GM12872 (cell line): ENCODE measurements at regions not wholly inside any gene's neighbourhood (a gene's known extent, or its start where the extent isn't known, plus 50 kb on each side); places are given as distances from the start of the nearest gene placed in this dataset.

ENCODE experiments used
- CTCF ChIP-seq: IDR thresholded peaks from 3 replicates; pipeline ENCODE4 v1.5.1; 2011; ENCODE audit warnings: low read depth, mild to moderate bottlenecking, low read length, moderate library complexity; ENCODE audit not compliant: insufficient read depth

GRCh38 chr2:168315331-168316072, 68.1 kb upstream of the STK39 start:
- TF ChIP-seq CTCF: no peak

- TF ChIP-seq CTCF: no peak
Measured at GRCh38 chr2:168316073-168316440, 68.7 kb upstream of the STK39 start.

- TF ChIP-seq CTCF: no peak
Measured at GRCh38 chr2:168317282-168317681, 69.9 kb upstream of the STK39 start.

- no peak for TF ChIP-seq CTCF
Measured at GRCh38 chr2:168320267-168320666, 72.9 kb upstream of the STK39 start.

- TF ChIP-seq CTCF: no peak
Measured at GRCh38 chr2:168322325-168323007, 75.1 kb upstream of the STK39 start.

- no peak for TF ChIP-seq CTCF
Measured at GRCh38 chr2:168323529-168324021, 76.2 kb upstream of the STK39 start.

GRCh38 chr2:168326572-168326971, 79.2 kb upstream of the STK39 start:
- TF ChIP-seq CTCF: no peak
